CD14-positive monocyte (primary cell): ENCODE measurements at regions not wholly inside any gene's neighbourhood (a gene's known extent, or its start where the extent isn't known, plus 50 kb on each side); places are given as distances from the start of the nearest gene placed in this dataset.

ENCODE experiments used
- DNase-seq, 3 donors: peaks; one replicate each; pipeline ENCODE4 v3.0.0-alpha.2; 2011 to 2022
- H2AFZ ChIP-seq: 2 replicates; pipeline ENCODE4 v1.6.0; 2012; ENCODE audit warnings: mild to moderate bottlenecking, low read depth, low read length, inconsistent platforms; ENCODE audit not compliant: insufficient read depth, poor library complexity, severe bottlenecking
- H3K27ac ChIP-seq, 2 donors: 1 replicate in 1 of 2; 2 replicates in 1 of 2; pipeline ENCODE4 v1.5.1; 2012 to 2013; ENCODE audit warnings: low read length in 2 of 2, control low read depth in 1 of 2, inconsistent platforms in 1 of 2, low read depth in 1 of 2, mild to moderate bottlenecking in 1 of 2
- H3K27me3 ChIP-seq, 2 donors: one replicate each; pipeline versions ENCODE4 v1.6.0 to v1.6.1; 2011 to 2013; ENCODE audit warnings: low read length in 2 of 2; ENCODE audit not compliant: control insufficient read depth in 2 of 2, insufficient read depth in 2 of 2
- H3K36me3 ChIP-seq, 2 donors: replicated peaks in 1 of 2; 1 replicate in 1 of 2; 2 replicates in 1 of 2; pipeline versions ENCODE4 v1.5.1 to v1.6.1; 2012 to 2013; ENCODE audit warnings: low read length in 2 of 2, control low read depth in 1 of 2, inconsistent platforms in 1 of 2, mild to moderate bottlenecking in 1 of 2; ENCODE audit not compliant: insufficient read depth in 2 of 2, control insufficient read depth in 1 of 2
- H3K4me1 ChIP-seq, 2 donors: 1 replicate in 1 of 2; 2 replicates in 1 of 2; pipeline versions ENCODE4 v1.5.1 to v1.6.1; 2012 to 2013; ENCODE audit warnings: low read length in 2 of 2, control low read depth in 1 of 2, inconsistent platforms in 1 of 2, mild to moderate bottlenecking in 1 of 2, moderate library complexity in 1 of 2; ENCODE audit not compliant: insufficient read depth in 2 of 2, control insufficient read depth in 1 of 2
- H3K4me2 ChIP-seq: replicated peaks from 2 replicates; pipeline ENCODE3; 2012; ENCODE audit warnings: low read length, moderate library complexity, mild to moderate bottlenecking; ENCODE audit not compliant: poor library complexity, severe bottlenecking; ENCODE audit errors: extremely low read depth
- H3K4me3 ChIP-seq, 3 experiments: fragments of 200-600 bp in 1 of 3; sonication (generic) in 1 of 3; replicated peaks in 1 of 3; 1 replicate in 2 of 3; 2 replicates in 1 of 3; pipeline ENCODE4 v1.5.1; 2011 to 2013; ENCODE audit warnings: low read length in 3 of 3, mild to moderate bottlenecking in 3 of 3, control low read depth in 2 of 3, low read depth in 2 of 3, inconsistent platforms in 1 of 3, moderate library complexity in 1 of 3
- H3K79me2 ChIP-seq: 2 replicates; pipeline ENCODE4 v1.6.0; 2012; ENCODE audit warnings: mild to moderate bottlenecking, control low read depth, inconsistent platforms, low read length, moderate library complexity; ENCODE audit not compliant: insufficient read depth
- H3K9ac ChIP-seq: 2 replicates; pipeline ENCODE4 v1.6.0; 2017; ENCODE audit warnings: low read length, mild to moderate bottlenecking; ENCODE audit not compliant: insufficient read depth, poor library complexity, severe bottlenecking
- H3K9me3 ChIP-seq, 2 donors: replicated peaks in 1 of 2; 1 replicate in 1 of 2; 2 replicates in 1 of 2; pipeline versions ENCODE4 v1.5.1 to v1.6.1; 2012 to 2013; ENCODE audit warnings: low read length in 2 of 2, control low read depth in 1 of 2; ENCODE audit not compliant: control insufficient read depth in 1 of 2, insufficient read depth in 1 of 2
- H4K20me1 ChIP-seq: 2 replicates; pipeline ENCODE4 v1.6.0; 2012; ENCODE audit warnings: mild to moderate bottlenecking, low read length, control low read depth, moderate library complexity; ENCODE audit not compliant: insufficient read depth
- H3K27ac Mint-ChIP-seq, 7 donors: one replicate each; pipeline ENCODE4 v1.8.0; 2020; ENCODE audit warnings: mild to moderate bottlenecking in 7 of 7, mixed read lengths in 7 of 7, moderate library complexity in 6 of 7, inconsistent platforms in 2 of 7
- H3K27me3 Mint-ChIP-seq, 3 donors: one replicate each; pipeline ENCODE4 v1.8.0; 2021 to 2022; ENCODE audit warnings: low read depth in 3 of 3, mild to moderate bottlenecking in 3 of 3, mixed read lengths in 3 of 3, moderate library complexity in 3 of 3, inconsistent platforms in 1 of 3
- H3K36me3 Mint-ChIP-seq, 2 donors: one replicate each; pipeline ENCODE4 v1.8.0; 2020; ENCODE audit warnings: mixed read lengths in 2 of 2, inconsistent platforms in 1 of 2, mild to moderate bottlenecking in 1 of 2
- H3K4me1 Mint-ChIP-seq: one replicate; pipeline ENCODE4 v1.8.0; 2020; ENCODE audit warnings: mild to moderate bottlenecking, mixed read lengths
- H3K4me3 Mint-ChIP-seq, 2 donors: one replicate each; pipeline ENCODE4 v1.8.0; 2020; ENCODE audit warnings: mild to moderate bottlenecking in 2 of 2, mixed read lengths in 2 of 2, moderate library complexity in 1 of 2
- H3K9me3 Mint-ChIP-seq, 7 donors: one replicate each; pipeline ENCODE4 v1.8.0; 2020 to 2022; ENCODE audit warnings: mixed read lengths in 7 of 7, mild to moderate bottlenecking in 6 of 7, moderate library complexity in 6 of 7, inconsistent platforms in 2 of 7
- WGBS: methylation state at CpG from one replicate; pipeline ENCODE4 v1.1.5; 2013; ENCODE audit warnings: missing lambda C conversion rate; ENCODE audit not compliant: insufficient coverage; 5-methylcytosine and 5-hydroxymethylcytosine counted together
- intact Hi-C, 2 donors: fragments of 100-400 bp; cut with micrococcal nuclease; formaldehyde crosslinking; loops; one replicate each; pipeline versions ENCODE4 v1.15.0 to v1.15.1; 2023
- TF ChIP-seq, protein P1 (sequence below): fragments of 200-600 bp; IDR thresholded peaks from one replicate; pipeline ENCODE4 v1.8.0; 2022; ENCODE audit warnings: antibody characterized with exemption, mild to moderate bottlenecking

DNA sequence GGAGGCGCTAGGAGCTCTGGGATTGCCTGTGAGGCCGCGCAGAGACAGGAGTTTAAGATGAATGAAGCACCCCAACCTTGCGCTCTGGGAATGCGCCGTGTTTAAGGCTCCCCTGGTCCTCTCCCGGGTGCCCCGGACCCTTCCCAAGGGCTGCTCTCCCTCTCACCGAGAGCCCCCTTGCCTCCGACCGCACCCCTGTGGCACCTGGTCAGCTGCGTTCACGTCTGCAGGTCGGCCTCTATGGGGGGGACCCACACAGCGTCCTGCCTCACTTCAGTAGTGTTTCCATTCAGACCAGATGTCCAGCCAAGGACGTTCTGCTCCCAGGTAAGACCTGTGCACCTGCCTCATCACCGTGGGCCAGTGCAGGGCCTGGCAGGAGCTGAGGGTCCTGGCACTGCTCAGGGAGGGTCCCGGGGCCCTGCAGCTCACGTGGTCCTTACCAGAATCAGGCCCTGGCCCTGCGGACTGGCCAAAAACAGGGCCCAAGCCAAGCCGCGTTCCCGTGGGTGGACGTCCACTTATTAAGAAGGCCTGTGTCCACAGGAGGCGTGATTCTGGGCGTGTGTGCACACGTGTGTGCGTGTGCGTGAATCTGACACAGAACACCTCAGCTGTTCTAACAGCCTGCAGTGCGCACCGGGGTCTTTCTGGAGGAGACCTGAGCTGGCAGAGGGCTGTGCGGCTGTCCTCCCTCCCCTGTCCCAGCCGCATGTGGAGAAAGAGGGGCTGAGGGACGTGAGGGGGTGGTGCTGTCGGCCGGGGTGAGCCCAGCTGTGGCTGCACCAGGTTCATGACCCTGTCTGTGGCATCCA is 79.9 kb upstream of the BHLHE23 start:
- intact Hi-C loops = no loop called here
- no peaks in the 10 kb centered on the region for H3K4me1 ChIP-seq
- no peak overlapping the region for H3K9ac ChIP-seq
- DNase-seq = no peak
- H3K27ac ChIP-seq = no peak overlapping the region
- TF ChIP-seq, protein P1, sequence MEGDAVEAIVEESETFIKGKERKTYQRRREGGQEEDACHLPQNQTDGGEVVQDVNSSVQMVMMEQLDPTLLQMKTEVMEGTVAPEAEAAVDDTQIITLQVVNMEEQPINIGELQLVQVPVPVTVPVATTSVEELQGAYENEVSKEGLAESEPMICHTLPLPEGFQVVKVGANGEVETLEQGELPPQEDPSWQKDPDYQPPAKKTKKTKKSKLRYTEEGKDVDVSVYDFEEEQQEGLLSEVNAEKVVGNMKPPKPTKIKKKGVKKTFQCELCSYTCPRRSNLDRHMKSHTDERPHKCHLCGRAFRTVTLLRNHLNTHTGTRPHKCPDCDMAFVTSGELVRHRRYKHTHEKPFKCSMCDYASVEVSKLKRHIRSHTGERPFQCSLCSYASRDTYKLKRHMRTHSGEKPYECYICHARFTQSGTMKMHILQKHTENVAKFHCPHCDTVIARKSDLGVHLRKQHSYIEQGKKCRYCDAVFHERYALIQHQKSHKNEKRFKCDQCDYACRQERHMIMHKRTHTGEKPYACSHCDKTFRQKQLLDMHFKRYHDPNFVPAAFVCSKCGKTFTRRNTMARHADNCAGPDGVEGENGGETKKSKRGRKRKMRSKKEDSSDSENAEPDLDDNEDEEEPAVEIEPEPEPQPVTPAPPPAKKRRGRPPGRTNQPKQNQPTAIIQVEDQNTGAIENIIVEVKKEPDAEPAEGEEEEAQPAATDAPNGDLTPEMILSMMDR = no peak
- no peaks in the 10 kb centered on the region for H4K20me1 ChIP-seq
- Mint-ChIP-seq H3K4me1 (no peaks in the 10 kb centered on the region), H3K27ac (no peak overlapping the region), H3K27me3 (peaks cover 4 to 11% (median 10%) of the 10 kb centered on the region in 3 donors), H3K4me3 (no peak overlapping the region), H3K9me3 (peaks cover 0 to 2% (median 0%) of the 10 kb centered on the region in 7 donors), H3K36me3 (no peaks in the 10 kb centered on the region)
- H2AFZ ChIP-seq = no peak overlapping the region
- H3K9me3 ChIP-seq = no peaks in the 10 kb centered on the region
- H3K36me3 ChIP-seq = no peaks in the 10 kb centered on the region
- no peaks in the 10 kb centered on the region for H3K79me2 ChIP-seq
- no peak overlapping the region for H3K4me3 ChIP-seq
- 86% methylated on average over 33 of the region's 36 CpGs for WGBS
- H3K4me2 ChIP-seq = no peak overlapping the region
- H3K27me3 ChIP-seq = no peaks in the 10 kb centered on the region

DNA sequence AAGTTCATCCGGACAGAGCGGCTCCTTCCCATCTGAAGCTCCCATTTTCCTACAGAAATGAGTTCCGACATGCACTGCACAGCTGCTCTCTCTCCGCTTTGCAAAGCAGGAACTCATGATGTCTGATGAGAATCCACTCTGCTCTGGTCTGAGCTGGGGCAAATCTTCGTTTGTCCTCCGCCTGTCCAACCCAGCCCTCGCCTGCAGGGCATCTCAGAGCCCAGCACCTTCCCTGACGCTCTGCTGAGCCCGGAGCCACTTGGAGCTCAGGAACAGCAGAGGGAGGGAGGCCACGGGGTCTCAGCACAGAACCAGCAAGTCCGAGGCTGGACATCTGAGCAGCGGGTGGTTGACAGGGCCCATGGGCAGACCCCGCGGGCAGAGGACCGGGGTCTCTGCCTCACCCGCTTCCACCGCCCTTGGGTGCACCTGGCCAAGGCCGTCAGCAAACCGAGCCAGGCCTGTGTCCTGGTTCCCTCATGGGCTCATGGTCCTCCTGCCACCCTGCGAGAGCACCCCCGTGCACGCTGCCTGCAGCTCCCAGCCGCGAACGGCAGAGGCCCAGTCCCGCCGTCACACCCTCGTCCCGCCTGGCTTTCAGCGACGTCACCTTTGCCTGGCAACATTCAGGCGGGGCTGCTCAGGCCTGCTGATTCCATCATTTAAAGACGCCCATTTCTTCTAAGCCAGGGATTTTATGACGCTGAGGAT is 78.5 kb upstream of the BHLHE23 start:
- no peak for DNase-seq
- H3K9me3 Mint-ChIP-seq = peaks cover 0 to 2% (median 0%) of the 10 kb centered on the region in 7 donors
- Histone ChIP-seq H3K36me3 (no peaks in the 10 kb centered on the region), H3K27ac (no peak overlapping the region), H3K27me3 (no peaks in the 10 kb centered on the region), H2AFZ (no peak overlapping the region), H4K20me1 (no peaks in the 10 kb centered on the region), H3K4me1 (no peaks in the 10 kb centered on the region), H3K4me3 (no peak overlapping the region), H3K4me2 (no peak overlapping the region), H3K79me2 (no peaks in the 10 kb centered on the region), H3K9ac (no peak overlapping the region), H3K9me3 (no peaks in the 10 kb centered on the region)
- H3K27ac Mint-ChIP-seq = no peak overlapping the region
- intact Hi-C loops = no loop called here
- H3K4me1 Mint-ChIP-seq = no peaks in the 10 kb centered on the region
- H3K4me3 Mint-ChIP-seq = no peak overlapping the region
- WGBS = 78% methylated on average over 32 of the region's 34 CpGs
- peaks cover 8 to 10% (median 9%) of the 10 kb centered on the region in 3 donors for H3K27me3 Mint-ChIP-seq
- TF ChIP-seq, protein P1 = no peak
- no peaks in the 10 kb centered on the region for H3K36me3 Mint-ChIP-seq
